Motor neuron (in vitro differentiated cells): ENCODE measurements at regions not wholly inside any gene's neighbourhood (a gene's known extent, or its start where the extent isn't known, plus 50 kb on each side); places are given as distances from the start of the nearest gene placed in this dataset.

ENCODE experiments used
- ATAC-seq, 8 experiments: fragments of 200-7000 bp; cut with Tn5 transposase; replicated peaks in 6 of 8; 2 replicates each; pipeline ENCODE4 v1.8.0; 2021; ENCODE audit warnings: mild to moderate bottlenecking in 8 of 8, moderate library complexity in 8 of 8
- H3K27ac ChIP-seq, 2 donors: fragments of 250-450 bp; sonication (Bioruptor Pico); 2 replicates each; pipeline ENCODE4 v1.9.0; 2021; ENCODE audit warnings: antibody characterized with exemption in 2 of 2, mild to moderate bottlenecking in 2 of 2, moderate library complexity in 1 of 2
- H3K4me1 ChIP-seq, 2 donors: fragments of 250-450 bp; sonication (Bioruptor Pico); replicated peaks in 1 of 2; 2 replicates each; pipeline ENCODE4 v1.6.1; 2021; ENCODE audit warnings: antibody characterized with exemption in 2 of 2, mild to moderate bottlenecking in 2 of 2, moderate library complexity in 1 of 2
- H3K4me3 ChIP-seq, 5 donors: fragments of 250-450 bp; sonication (Bioruptor Pico); 2 replicates each; pipeline ENCODE4 v1.9.0; 2021; ENCODE audit warnings: antibody characterized with exemption in 5 of 5, mild to moderate bottlenecking in 5 of 5, moderate library complexity in 4 of 5
- WGBS, 10 experiments: fragments of 450-650 bp; shearing (Covaris generic); methylation state at CpG; one replicate each; pipeline ENCODE4 v1.0.0; 2022; 5-methylcytosine and 5-hydroxymethylcytosine counted together
- in situ Hi-C, 9 experiments: fragments of 400-800 bp; cut with MboI; loops; one replicate each; pipeline ENCODE4 v1.15.0; 2021; ENCODE audit warnings: low sequenced_read_pairs in 9 of 9, low pct_unique_long_range_greater_than_20kb in 2 of 9; ENCODE audit not compliant: unreplicated experiment in 9 of 9

- H3K4me3 ChIP-seq: no peak overlapping the region
- in situ Hi-C loops: no loop called here
- 10 to 88% (median 70%) methylated on average over 1 to 6 of the region's 6 CpGs; no CpG with 5 or more reads in 1 of the 10 experiments for WGBS, 10 experiments
- H3K27ac ChIP-seq: no peak overlapping the region
- ATAC-seq: peak in 2 of 8 experiments; percentile 25 to 27
- peaks cover 0 to 3% of the 10 kb centered on the region in 2 donors for H3K4me1 ChIP-seq
Observed at GRCh38 chr2:15058015-15058720, 425.7 kb downstream of the LRATD1 start.

GRCh38 chr2:15058721-15059157 lies 426.2 kb downstream of the LRATD1 start:
- in situ Hi-C loops: no loop called here
- 0 to 94% (median 67%) methylated on average over 1 to 3 of the region's 3 CpGs; no CpG with 5 or more reads in 3 of the 10 experiments for WGBS, 10 experiments
- peaks cover 0 to 3% of the 10 kb centered on the region in 2 donors for H3K4me1 ChIP-seq
- no peak overlapping the region for H3K27ac ChIP-seq
- H3K4me3 ChIP-seq: no peak overlapping the region
- no peak for ATAC-seq

DNA sequence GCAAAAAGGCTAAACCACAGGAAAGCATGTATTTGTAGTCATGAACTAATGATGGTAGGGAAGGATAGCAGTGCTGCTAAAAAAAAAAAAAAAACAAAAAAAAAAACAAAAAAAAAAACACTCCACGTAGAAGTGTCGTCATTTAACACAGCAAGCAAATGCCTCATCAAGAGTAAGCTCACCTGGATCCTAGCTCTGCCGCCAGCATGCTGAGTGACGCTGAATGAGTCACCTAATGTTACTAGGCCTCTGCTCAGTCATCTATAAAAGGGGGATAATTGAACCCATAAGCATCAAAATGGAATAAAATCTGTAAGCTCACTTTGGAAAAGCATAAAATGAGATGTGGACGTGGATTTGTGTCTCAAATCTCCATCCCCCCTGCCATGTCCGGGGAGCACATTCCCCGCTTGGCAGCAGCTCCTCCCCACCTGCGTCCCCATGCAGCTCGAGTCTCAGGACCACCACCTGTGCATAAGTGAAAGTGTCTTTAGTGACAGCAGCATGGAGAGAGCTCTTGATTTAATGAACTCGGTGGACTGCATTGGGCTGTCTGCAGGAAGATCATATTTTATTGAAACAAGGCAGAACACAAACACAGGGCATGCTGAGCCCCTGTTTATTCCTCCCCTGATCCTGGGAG lies 427.5 kb downstream of the LRATD1 start:
- ATAC-seq: peak in 5 of 8 experiments; percentile 71 to 92 (median 87)
- Histone ChIP-seq H3K4me3 (no peak overlapping the region), H3K27ac (no peak overlapping the region), H3K4me1 (peaks cover 0 to 3% of the 10 kb centered on the region in 2 donors)
- in situ Hi-C loops: no loop called here
- 34 to 83% (median 58%) methylated on average over 1 to 9 of the region's 10 CpGs; no CpG with 5 or more reads in 1 of the 10 experiments for WGBS, 10 experiments

- H3K4me3 ChIP-seq: no peak overlapping the region
- no peak for ATAC-seq
- no peak overlapping the region for H3K27ac ChIP-seq
- WGBS, 10 experiments: 88 to 100% (median 100%) methylated on average over 1 of the region's 1 CpG; no CpG with 5 or more reads in 6 of the 10 experiments
- peaks cover 0 to 3% of the 10 kb centered on the region in 2 donors for H3K4me1 ChIP-seq
- in situ Hi-C loops: no loop called here
Observed at GRCh38 chr2:15061268-15061667, 428.8 kb downstream of the LRATD1 start.

DNA sequence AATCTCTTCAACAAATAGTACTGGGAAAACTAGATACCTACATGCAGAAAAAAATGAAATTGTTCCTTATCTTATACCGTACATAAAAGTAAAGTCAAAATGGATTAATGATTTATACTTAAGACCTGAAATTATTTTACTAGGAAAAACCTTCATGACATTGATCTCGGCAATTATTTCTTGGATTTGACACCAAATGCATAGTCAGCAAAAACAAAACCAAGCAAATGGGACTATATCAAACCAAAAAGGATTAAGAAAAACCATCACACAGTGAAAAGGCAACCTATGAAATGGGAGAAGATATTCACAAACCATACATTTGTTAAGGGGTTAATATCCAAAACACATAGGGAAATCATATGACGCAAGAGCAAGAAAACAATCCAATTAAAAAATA lies 433.6 kb downstream of the LRATD1 start:
- 67 to 100% (median 92%) methylated on average over 1 to 3 of the region's 3 CpGs for WGBS, 10 experiments
- no peak overlapping the region for H3K4me3 ChIP-seq
- no peaks in the 10 kb centered on the region for H3K4me1 ChIP-seq
- no peak for ATAC-seq
- H3K27ac ChIP-seq: no peak overlapping the region
- in situ Hi-C loops: no loop called here

GRCh38 chr2:15069149-15069548 lies 436.6 kb downstream of the LRATD1 start:
- Histone ChIP-seq H3K27ac (no peak overlapping the region), H3K4me3 (no peak overlapping the region), H3K4me1 (no peaks in the 10 kb centered on the region)
- 0 to 65% (median 47%) methylated on average over 1 to 5 of the region's 5 CpGs; no CpG with 5 or more reads in 2 of the 10 experiments for WGBS, 10 experiments
- ATAC-seq: peak in 2 of 8 experiments; percentile 52 to 65
- in situ Hi-C loops: no loop called here

DNA sequence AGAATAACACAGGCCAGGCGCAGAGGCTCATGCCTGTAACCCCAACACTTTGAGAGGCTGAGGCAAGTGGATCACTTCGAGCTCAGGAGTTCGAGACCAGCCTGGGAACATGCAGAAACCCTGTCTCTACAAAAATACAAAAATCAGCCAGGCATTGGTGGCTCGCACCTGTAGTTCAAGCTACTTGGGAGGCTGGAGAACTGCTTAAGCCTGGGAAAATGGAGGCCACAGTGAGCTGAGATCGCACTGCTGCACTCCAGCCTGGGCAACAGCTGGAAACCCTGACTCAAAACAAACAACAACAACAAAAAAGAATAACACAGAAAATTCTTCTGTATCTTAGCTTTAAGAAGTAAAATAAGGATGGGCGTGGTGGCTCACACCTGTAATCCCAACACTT lies 440.3 kb downstream of the LRATD1 start:
- 0 to 100% (median 89%) methylated on average over 1 to 6 of the region's 6 CpGs; no CpG with 5 or more reads in 1 of the 10 experiments for WGBS, 10 experiments
- Histone ChIP-seq H3K4me3 (no peak overlapping the region), H3K4me1 (peaks cover 2 to 7% of the 10 kb centered on the region in 2 donors), H3K27ac (no peak overlapping the region)
- in situ Hi-C loops: no loop called here
- no peak for ATAC-seq

DNA sequence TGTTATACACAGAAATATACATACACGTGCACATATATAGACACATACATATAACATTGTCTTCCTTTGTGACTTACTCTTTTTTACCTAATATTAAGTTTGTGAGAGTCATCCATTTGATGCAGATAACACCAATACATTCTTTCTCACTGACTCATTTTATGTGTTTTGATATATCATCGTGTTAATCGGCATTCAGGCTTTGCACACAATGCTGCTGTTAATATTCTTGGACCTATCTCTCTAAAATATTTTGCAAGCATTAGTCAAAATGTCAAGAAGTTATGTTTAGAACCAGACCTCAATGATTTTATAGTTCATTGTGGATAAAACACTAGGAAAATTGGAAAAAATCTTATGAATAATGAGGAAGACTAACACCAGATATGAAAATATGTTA lies 441.1 kb downstream of the LRATD1 start:
- no peak overlapping the region for H3K27ac ChIP-seq
- no peak for ATAC-seq
- no peak overlapping the region for H3K4me3 ChIP-seq
- 26 to 97% (median 86%) methylated on average over 1 to 3 of the region's 3 CpGs for WGBS, 10 experiments
- peaks cover 2 to 7% of the 10 kb centered on the region in 2 donors for H3K4me1 ChIP-seq
- in situ Hi-C loops: no loop called here

DNA sequence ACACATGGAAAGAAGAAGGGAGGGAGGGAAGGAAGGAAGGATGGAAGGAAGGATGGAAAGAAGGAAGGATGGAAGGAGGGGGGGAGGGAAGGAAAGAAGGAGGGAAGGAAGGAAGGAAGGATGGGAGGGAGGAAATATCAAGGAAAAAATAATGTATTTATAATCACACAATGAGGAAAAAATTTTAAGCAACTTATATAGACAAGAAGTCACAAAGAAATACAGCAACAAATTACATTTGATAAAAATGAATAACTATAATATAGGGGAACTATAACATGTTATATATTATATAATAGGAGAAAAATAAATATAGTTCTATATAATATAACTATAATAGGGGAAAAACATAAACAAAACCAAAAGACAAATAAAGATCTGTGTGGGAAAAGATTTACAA lies 441.8 kb downstream of the LRATD1 start:
- no peak for ATAC-seq
- Histone ChIP-seq H3K27ac (no peak overlapping the region), H3K4me1 (peaks cover 2 to 7% of the 10 kb centered on the region in 2 donors), H3K4me3 (no peak overlapping the region)
- in situ Hi-C loops: no loop called here

DNA sequence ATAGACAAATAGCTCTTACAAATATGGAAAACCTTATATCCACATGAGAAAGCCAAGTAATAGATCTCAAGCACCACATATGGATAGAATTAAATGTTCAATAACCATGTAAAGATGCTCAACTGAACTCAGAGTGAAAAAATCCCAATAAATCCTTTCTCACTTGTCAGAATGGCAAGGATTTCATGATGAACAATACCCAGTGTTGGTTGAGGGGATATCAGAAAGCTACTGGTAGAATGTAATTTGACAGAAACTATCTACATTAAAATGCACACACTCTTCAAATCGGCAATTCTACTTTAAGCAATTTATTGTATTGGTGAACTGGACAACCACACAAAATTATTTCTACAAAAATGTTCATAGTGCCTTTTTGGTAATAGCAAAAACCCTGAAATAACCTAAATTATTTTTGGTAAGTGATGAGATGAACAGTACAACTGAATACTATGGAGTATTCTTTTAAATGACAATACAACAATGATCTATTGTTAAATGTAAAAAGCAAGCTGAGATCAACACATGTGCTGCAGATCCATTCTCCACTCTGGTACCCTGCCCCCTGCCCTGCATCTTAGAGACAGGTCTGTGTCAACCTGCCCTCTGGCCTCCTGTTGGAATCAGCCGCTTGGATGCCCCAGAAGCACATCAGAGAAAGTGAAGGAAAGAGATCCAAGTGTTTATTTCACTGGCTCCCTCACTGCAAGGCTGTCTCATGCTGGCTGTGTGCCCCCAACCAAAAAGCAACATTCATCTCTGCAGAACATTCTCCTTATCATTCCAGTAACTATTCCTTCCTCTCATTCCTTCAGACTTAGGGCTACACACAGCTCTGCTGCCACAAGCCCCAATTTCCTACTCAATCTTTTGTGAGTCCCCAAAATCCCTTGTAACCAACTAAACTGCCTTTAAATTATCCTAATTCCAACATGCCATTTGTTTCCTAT lies 442.5 kb downstream of the LRATD1 start:
- WGBS, 10 experiments: 0 to 91% (median 67%) methylated on average over 1 to 2 of the region's 2 CpGs; no CpG with 5 or more reads in 1 of the 10 experiments
- in situ Hi-C loops: no loop called here
- ATAC-seq: no peak
- Histone ChIP-seq H3K4me3 (no peak overlapping the region), H3K27ac (no peak overlapping the region), H3K4me1 (peaks cover 2 to 7% of the 10 kb centered on the region in 2 donors)

- Histone ChIP-seq H3K4me3 (no peak overlapping the region), H3K4me1 (peaks cover 2 to 7% of the 10 kb centered on the region in 2 donors), H3K27ac (no peak overlapping the region)
- no peak for ATAC-seq
- in situ Hi-C loops: no loop called here
Observed at GRCh38 chr2:15076668-15077067, 444.2 kb downstream of the LRATD1 start.

- H3K4me1 ChIP-seq: no peaks in the 10 kb centered on the region
- WGBS, 10 experiments: 0 to 84% (median 41%) methylated on average over 1 to 5 of the region's 6 CpGs
- H3K27ac ChIP-seq: no peak overlapping the region
- in situ Hi-C loops: no loop called here
- H3K4me3 ChIP-seq: no peak overlapping the region
- no peak for ATAC-seq
Observed at GRCh38 chr2:15081356-15081755, 448.8 kb downstream of the LRATD1 start.
